AG09319 (cell line): ENCODE measurements at regions not wholly inside any gene's neighbourhood (a gene's known extent, or its start where the extent isn't known, plus 50 kb on each side); places are given as distances from the start of the nearest gene placed in this dataset.

ENCODE experiments used
- DNase-seq: peaks from one replicate; pipeline ENCODE4 v3.0.0-alpha.2; 2010; ENCODE audit warnings: low read depth; ENCODE audit errors: extremely low read depth
- TF ChIP-seq, protein P1 (sequence below): IDR thresholded peaks from 2 replicates; pipeline ENCODE4 v1.5.1; 2011; ENCODE audit warnings: low read depth, mild to moderate bottlenecking, inconsistent platforms, low read length, moderate library complexity

DNA sequence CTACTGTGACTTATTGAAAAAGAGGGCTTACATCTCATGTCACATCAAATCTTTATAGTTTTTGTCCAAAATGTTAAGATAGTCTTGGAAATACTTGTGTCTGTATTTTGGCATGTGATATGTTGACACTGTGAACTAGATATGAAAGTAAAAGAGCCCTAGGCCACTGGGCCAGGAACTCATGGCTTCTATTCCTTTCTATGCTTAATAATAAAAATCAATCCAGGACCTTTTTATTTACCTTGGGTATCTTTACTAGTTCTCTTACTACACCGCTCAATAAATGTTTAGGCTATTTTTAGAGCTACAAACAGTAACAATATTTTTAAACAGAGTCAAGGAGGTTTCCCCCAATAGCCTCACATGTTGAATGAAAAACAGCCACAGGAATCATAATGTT lies 348.6 kb upstream of the SLC24A2 start:
- no peak for DNase-seq
- TF ChIP-seq, protein P1, sequence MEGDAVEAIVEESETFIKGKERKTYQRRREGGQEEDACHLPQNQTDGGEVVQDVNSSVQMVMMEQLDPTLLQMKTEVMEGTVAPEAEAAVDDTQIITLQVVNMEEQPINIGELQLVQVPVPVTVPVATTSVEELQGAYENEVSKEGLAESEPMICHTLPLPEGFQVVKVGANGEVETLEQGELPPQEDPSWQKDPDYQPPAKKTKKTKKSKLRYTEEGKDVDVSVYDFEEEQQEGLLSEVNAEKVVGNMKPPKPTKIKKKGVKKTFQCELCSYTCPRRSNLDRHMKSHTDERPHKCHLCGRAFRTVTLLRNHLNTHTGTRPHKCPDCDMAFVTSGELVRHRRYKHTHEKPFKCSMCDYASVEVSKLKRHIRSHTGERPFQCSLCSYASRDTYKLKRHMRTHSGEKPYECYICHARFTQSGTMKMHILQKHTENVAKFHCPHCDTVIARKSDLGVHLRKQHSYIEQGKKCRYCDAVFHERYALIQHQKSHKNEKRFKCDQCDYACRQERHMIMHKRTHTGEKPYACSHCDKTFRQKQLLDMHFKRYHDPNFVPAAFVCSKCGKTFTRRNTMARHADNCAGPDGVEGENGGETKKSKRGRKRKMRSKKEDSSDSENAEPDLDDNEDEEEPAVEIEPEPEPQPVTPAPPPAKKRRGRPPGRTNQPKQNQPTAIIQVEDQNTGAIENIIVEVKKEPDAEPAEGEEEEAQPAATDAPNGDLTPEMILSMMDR: no peak

DNA sequence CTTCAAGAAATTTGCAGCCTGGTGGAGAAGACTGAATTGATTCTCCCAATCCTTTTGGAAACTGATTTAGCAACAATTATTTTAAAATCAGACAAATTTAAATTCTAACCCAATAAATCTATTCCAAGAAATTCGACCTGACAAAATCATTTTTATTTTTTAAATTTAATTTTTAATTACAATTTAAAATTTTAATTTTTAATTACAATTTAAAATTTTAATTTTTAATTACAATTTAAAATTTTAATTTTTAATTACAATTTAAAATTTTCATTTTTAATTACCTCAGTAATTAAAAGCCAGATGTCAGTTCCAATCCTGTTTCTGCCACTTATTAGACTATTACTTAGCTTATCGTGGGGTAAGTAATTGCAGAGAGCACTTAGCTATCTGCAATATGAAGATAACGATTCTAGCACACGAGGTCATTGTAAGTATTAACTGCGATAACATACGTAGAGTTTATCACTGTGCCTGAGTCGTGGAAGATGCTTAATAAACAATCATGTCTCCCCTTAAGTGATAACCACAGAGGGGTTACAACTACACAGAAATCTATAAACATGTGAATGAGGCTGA lies 346.4 kb upstream of the SLC24A2 start:
- DNase-seq: no peak
- TF ChIP-seq, protein P1: no peak

DNA sequence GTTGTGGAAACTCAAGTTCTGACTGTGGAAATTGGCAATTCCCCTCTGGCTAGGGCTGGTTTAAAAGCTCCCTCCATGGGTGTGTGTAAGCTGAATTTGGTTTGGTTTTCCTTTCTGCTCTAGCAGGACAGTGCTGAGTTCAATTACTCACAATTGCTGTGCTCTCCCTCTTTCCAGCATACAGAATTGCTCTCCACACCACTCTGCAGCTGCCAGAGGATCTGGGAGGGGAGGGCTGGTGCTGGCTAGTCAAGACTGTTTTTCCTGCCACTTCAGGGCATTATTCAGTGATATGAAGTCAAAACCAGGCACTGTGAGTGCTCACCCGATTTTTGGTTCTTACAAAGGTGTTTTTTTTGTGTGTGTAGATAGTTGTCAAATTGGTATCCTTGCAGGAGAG lies 336.9 kb upstream of the SLC24A2 start:
- no peak for DNase-seq
- TF ChIP-seq, protein P1: no peak

DNA sequence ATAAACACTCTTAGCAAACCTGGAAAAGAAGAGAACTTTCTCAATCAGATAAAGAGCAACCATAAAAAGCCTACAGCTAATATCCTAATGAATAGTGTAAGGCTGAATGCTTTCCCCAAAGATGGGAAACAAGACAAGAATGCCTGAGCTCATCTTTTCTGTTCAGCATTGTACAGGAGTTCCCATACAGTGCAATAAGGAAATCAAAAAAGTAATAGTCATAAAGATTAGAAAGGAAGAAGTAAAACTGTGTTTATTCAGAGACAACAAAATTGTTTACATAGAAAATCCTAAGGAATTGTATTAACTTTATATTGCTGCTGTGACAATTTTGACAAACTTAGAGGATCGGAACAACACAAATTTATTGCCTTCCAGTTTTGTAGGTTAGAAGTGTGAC lies 330.7 kb upstream of the SLC24A2 start:
- TF ChIP-seq, protein P1: no peak
- no peak for DNase-seq

DNA sequence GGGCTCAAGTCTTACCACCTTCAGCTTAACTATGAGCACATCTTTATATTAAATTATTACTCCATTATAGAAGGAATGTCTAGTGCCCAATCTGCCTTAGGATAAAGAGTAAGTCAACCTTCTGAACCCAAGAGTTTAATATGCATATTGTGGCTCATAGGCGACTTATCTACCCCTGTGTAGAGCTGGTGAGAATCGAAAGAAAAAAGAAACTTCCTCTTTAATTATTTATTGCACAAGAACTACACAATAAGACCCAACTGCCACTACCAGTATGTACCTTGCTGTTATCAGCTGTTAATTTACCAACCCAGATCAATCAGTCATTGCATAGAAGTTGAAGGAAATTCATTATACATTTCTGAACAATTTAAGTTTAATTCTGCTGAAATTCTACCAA lies 329.1 kb upstream of the SLC24A2 start:
- DNase-seq: no peak
- TF ChIP-seq, protein P1: no peak

DNA sequence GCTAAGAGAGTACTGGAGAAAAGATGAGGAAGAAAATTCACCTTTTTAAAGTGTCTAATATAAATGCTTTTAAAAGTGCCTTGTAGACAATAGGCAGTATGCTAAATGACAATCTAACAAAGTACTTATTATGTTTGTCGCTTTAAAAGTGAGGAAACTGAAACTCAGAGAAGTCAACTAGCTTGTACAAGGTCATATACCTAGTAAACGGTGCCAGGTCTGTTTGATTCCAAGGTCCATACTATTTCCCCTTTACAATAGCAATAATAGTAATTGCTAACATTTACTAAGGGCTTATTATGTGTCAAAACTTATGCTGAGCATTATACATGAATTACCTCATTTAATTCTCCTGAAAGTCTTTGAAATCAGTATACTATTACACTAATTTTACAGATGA lies 328.6 kb upstream of the SLC24A2 start:
- TF ChIP-seq, protein P1: no peak
- no peak for DNase-seq

DNA sequence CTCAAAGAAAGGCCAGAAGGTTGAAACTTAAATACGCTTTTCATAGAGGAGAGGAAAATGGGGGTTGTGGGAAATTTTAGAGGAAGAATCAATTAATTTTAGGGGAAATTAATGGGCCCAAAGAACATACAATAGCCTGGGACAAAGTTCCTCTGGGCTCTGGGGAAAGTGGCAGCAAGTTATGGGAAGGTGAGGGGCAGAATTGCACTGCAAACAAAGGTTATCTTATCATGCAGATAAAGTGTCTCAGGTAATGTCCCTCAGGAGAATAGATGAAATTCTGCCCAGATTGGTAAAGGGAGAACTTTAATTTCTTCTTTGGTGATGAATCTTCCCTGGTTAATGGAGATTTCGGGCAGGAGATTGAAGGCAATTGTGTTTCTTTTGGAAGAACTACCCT lies 326.1 kb upstream of the SLC24A2 start:
- no peak for DNase-seq
- TF ChIP-seq, protein P1: no peak
